Left hindlimb (tissue), 1 donor: ENCODE measurements at regions not wholly inside any gene's neighbourhood (a gene's known extent, or its start where the extent isn't known, plus 50 kb on each side); places are given as distances from the start of the nearest gene placed in this dataset.

ENCODE experiments used
- DNase-seq: peaks from one replicate; pipeline ENCODE4 v3.0.0-alpha.2; 2018

GRCh38 chr6:139592011-139592410, 217.6 kb upstream of the CITED2 start:
- no peak for DNase-seq

- DNase-seq, result no peak
Observed at GRCh38 chr6:139591075-139591865, 216.8 kb upstream of the CITED2 start.

GRCh38 chr6:139590206-139590605, 215.8 kb upstream of the CITED2 start:
- no peak for DNase-seq

- no peak for DNase-seq
Observed at GRCh38 chr6:139588734-139589593, 214.5 kb upstream of the CITED2 start.

- no peak for DNase-seq
Observed at GRCh38 chr6:139588076-139588639, 213.7 kb upstream of the CITED2 start.

- no peak for DNase-seq
Observed at GRCh38 chr6:139587469-139587868, 213.0 kb upstream of the CITED2 start.

- DNase-seq, result no peak
Observed at GRCh38 chr6:139586273-139586672, 211.8 kb upstream of the CITED2 start.

GRCh38 chr6:139584599-139584998, 210.2 kb upstream of the CITED2 start:
- DNase-seq, result no peak

- no peak for DNase-seq
Observed at GRCh38 chr6:139583420-139583819, 209.0 kb upstream of the CITED2 start.

GRCh38 chr6:139582956-139583355, 208.5 kb upstream of the CITED2 start:
- DNase-seq, result no peak

GRCh38 chr6:139581485-139581865, 207.0 kb upstream of the CITED2 start:
- DNase-seq, result no peak

GRCh38 chr6:139580592-139581484, 206.4 kb upstream of the CITED2 start:
- no peak for DNase-seq

- peak; percentile 38 for DNase-seq
Observed at GRCh38 chr6:139577763-139578604, 203.5 kb upstream of the CITED2 start.

- no peak for DNase-seq
Observed at GRCh38 chr6:139577124-139577762, 202.8 kb upstream of the CITED2 start.

GRCh38 chr6:139572001-139572400, 197.6 kb upstream of the CITED2 start:
- no peak for DNase-seq

GRCh38 chr6:139570166-139570565, 195.7 kb upstream of the CITED2 start:
- DNase-seq, result no peak

- DNase-seq, result no peak
Observed at GRCh38 chr6:139569566-139569965, 195.1 kb upstream of the CITED2 start.

GRCh38 chr6:139568956-139569538, 194.6 kb upstream of the CITED2 start:
- no peak for DNase-seq

GRCh38 chr6:139568151-139568955, 193.9 kb upstream of the CITED2 start:
- DNase-seq, result no peak

GRCh38 chr6:139567095-139567494, 192.6 kb upstream of the CITED2 start:
- no peak for DNase-seq
